ENCODE measurements at regions not wholly inside any gene's neighbourhood (a gene's known extent, or its start where the extent isn't known, plus 50 kb on each side); places are given as distances from the start of the nearest gene placed in this dataset.
A peak's percentile ranks its signal among the peaks of the same experiment; 100 is the strongest.

DNA sequence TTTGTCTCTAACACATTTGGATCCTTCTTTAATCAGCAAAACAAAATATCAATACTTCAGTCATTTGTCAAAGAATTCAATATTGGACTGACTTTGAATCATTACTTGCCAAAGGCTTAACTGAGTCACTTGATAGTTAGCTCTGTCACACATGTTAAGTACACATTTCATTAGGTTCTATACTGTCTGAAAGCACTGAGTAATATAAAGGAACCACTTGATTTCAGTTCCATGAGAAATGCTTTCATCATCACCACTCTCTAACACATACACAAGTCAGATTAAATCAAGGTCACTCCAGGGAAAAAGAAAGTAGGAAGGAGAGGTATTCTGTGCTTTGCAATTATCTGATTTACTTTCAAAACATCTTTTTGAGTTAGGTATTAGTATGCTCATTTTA, 1233.1 kb downstream of the C4orf33 start (continued):
- TF ChIP-seq, protein P1, sequence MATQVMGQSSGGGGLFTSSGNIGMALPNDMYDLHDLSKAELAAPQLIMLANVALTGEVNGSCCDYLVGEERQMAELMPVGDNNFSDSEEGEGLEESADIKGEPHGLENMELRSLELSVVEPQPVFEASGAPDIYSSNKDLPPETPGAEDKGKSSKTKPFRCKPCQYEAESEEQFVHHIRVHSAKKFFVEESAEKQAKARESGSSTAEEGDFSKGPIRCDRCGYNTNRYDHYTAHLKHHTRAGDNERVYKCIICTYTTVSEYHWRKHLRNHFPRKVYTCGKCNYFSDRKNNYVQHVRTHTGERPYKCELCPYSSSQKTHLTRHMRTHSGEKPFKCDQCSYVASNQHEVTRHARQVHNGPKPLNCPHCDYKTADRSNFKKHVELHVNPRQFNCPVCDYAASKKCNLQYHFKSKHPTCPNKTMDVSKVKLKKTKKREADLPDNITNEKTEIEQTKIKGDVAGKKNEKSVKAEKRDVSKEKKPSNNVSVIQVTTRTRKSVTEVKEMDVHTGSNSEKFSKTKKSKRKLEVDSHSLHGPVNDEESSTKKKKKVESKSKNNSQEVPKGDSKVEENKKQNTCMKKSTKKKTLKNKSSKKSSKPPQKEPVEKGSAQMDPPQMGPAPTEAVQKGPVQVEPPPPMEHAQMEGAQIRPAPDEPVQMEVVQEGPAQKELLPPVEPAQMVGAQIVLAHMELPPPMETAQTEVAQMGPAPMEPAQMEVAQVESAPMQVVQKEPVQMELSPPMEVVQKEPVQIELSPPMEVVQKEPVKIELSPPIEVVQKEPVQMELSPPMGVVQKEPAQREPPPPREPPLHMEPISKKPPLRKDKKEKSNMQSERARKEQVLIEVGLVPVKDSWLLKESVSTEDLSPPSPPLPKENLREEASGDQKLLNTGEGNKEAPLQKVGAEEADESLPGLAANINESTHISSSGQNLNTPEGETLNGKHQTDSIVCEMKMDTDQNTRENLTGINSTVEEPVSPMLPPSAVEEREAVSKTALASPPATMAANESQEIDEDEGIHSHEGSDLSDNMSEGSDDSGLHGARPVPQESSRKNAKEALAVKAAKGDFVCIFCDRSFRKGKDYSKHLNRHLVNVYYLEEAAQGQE (IDR thresholded peaks at IDR 0.05): no peak
- TF ChIP-seq GATA3 (IDR thresholded peaks at IDR 0.05; ENCODE audit: borderline replicate concordance): no peak
- no peak for TF ChIP-seq EHF (CRISPR knock-in tag; IDR thresholded peaks at IDR 0.05)

DNA sequence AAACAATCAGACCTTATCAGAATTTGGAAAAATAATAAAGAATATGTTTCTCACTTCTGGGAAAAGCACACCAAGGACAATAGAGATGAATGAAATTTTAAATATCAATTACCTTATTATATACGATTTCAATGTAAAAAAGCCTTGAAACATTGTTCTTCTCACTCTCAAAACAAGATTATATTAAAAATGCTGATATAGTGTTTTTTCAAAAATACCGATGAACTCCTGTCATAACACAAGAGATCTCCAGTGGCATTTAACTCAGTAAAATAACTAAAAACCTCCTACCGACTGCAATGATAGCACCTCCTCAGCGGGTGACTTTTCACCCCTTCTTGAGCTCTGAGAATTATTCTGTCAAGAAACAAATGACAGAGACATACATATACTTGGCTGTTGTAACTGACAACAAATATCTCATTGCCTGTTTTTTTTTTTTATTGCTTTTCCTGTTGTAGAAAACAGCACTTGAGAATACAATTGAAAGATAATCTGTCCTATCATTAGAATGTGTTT, 1237.3 kb downstream of the C4orf33 start:
- FAIRE-seq (no peak), ATAC-seq (no peak), DNase-seq (ENCODE audit: low read depth in 1 of 2, low spot score in 1 of 2) (no peak)
- ChIA-PET POLR2A (no interaction called here), CTCF (no interaction called here)
- Histone ChIP-seq H3K27ac (no peak overlapping the region), H3K4me3 (no peak overlapping the region), H3K9me3 (no peaks in the 10 kb centered on the region), H3K4me1 (no peaks in the 10 kb centered on the region), H3K4me2 (no peak overlapping the region)
- WGBS (ENCODE audit: missing lambda C conversion rate): 35% methylated on average over 4 of the region's 4 CpGs
- TF ChIP-seq, protein P2, sequence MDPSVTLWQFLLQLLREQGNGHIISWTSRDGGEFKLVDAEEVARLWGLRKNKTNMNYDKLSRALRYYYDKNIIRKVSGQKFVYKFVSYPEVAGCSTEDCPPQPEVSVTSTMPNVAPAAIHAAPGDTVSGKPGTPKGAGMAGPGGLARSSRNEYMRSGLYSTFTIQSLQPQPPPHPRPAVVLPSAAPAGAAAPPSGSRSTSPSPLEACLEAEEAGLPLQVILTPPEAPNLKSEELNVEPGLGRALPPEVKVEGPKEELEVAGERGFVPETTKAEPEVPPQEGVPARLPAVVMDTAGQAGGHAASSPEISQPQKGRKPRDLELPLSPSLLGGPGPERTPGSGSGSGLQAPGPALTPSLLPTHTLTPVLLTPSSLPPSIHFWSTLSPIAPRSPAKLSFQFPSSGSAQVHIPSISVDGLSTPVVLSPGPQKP (IDR thresholded peaks at IDR 0.05; ENCODE audit: low read depth, low read length): no peak
- no peak for TF ChIP-seq PHF8 (IDR thresholded peaks at IDR 0.05; ENCODE audit: borderline replicate concordance, low read depth)
- TF ChIP-seq HOXB13 (CRISPR knock-in tag; IDR thresholded peaks at IDR 0.05; ENCODE audit: low read depth): no peak
- peak; percentile 78 for TF ChIP-seq MAFK (IDR thresholded peaks at IDR 0.05; ENCODE audit: partially characterized antibody)

DNA sequence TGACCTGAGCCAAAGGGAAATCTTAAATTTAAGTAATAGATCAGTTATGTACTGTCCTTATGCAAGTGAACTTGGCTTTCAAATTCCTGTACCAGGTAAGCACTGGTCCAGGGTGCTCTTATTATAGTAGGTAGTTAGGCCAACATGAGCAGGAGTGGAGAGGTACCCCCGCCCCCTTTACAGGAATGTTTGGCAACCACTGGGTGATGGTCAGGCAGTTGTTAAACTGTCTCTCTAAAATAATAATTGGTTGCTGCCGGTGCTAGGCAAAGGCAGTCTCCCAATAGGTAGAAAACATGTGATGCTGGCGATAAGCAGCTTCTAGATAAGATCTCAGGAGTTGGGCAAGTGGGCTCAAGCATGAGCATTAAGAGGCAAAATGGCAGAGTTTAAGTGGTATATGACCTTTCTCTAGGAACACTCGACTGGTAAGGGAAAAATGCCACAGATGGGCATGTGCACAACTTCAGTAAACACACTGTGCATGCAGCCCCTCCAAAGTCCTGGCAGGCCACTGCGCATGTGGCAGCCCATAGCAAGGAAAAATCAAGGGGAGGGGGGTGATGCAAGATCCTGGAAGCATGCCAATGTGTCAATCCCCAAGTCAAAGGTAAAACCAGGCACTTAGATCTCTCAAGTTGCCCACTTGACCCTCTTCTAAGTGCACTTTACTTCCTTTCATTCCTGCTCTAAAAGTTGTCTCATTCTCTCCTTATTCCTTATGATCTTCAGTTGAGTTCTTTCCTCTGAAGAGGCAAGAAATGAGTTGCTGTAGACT, 1239.7 kb downstream of the C4orf33 start:
- WGBS (ENCODE audit: missing lambda C conversion rate): 21% methylated on average over 4 of the region's 5 CpGs
- FAIRE-seq (no peak), DNase-seq (ENCODE audit: low read depth in 1 of 2, low spot score in 1 of 2) (no peak), ATAC-seq (no peak)
- no peak overlapping the region for H3K4me2 ChIP-seq
- ChIA-PET CTCF (no interaction called here), POLR2A (no interaction called here)
- TF ChIP-seq, protein P1 (IDR thresholded peaks at IDR 0.05): no peak
- TF ChIP-seq MAZ (IDR thresholded peaks at IDR 0.05; ENCODE audit: borderline replicate concordance, low read depth, low read length) (no peak), HOXB5 (CRISPR knock-in tag; IDR thresholded peaks at IDR 0.05) (no peak), MYC (IDR thresholded peaks at IDR 0.05; ENCODE audit: borderline replicate concordance, low read length) (no peak), EHF (CRISPR knock-in tag; IDR thresholded peaks at IDR 0.05) (no peak), RCOR1 (IDR thresholded peaks at IDR 0.05; ENCODE audit: low read depth, low read length) (no peak), KDM1A (IDR thresholded peaks at IDR 0.05; ENCODE audit: low read depth) (no peak), HOXB13 (CRISPR knock-in tag; IDR thresholded peaks at IDR 0.05; ENCODE audit: low read depth) (no peak), ZSCAN20 (CRISPR knock-in tag; IDR thresholded peaks at IDR 0.05) (no peak)
- TF ChIP-seq, protein P3, sequence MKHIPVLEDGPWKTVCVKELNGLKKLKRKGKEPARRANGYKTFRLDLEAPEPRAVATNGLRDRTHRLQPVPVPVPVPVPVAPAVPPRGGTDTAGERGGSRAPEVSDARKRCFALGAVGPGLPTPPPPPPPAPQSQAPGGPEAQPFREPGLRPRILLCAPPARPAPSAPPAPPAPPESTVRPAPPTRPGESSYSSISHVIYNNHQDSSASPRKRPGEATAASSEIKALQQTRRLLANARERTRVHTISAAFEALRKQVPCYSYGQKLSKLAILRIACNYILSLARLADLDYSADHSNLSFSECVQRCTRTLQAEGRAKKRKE (CRISPR knock-in tag; IDR thresholded peaks at IDR 0.05; ENCODE audit: low read depth): no peak
- TF ChIP-seq, protein P4, sequence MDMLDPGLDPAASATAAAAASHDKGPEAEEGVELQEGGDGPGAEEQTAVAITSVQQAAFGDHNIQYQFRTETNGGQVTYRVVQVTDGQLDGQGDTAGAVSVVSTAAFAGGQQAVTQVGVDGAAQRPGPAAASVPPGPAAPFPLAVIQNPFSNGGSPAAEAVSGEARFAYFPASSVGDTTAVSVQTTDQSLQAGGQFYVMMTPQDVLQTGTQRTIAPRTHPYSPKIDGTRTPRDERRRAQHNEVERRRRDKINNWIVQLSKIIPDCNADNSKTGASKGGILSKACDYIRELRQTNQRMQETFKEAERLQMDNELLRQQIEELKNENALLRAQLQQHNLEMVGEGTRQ (IDR thresholded peaks at IDR 0.05): no peak
- TF ChIP-seq, protein P5, sequence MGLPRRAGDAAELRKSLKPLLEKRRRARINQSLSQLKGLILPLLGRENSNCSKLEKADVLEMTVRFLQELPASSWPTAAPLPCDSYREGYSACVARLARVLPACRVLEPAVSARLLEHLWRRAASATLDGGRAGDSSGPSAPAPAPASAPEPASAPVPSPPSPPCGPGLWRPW (IDR thresholded peaks at IDR 0.05): no peak
- H3K4me1 ChIP-seq: no peaks in the 10 kb centered on the region
- H3K4me3 ChIP-seq: no peak overlapping the region
- no peak overlapping the region for H3K27ac ChIP-seq
- no peaks in the 10 kb centered on the region for H3K9me3 ChIP-seq

Data from A549 (cell line).